ENCODE measurements at regions not wholly inside any gene's neighbourhood (a gene's known extent, or its start where the extent isn't known, plus 50 kb on each side); places are given as distances from the start of the nearest gene placed in this dataset.
"Not testable (repeated sequence)": the region's sequence is repeated elsewhere in the genome, so short reads cannot be mapped to it uniquely, and the experiment has no call there.

DNA sequence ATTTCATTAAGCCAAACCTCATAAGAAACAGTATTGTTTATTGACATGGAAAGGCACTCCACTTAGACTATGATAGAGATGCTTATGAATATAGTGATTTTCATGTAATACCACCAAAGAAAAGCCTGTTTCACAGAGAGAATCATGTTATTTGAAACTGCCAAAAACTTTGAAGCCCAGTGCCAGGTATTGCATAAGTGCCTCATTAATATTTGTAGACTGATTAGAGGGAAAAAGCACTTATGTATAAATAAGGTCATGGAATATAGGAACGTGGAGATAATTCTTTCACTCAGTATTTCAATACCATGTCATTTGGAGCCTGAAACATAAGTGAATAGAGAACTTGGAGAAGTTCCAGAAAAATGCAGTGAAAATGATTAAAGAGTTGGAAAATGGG, 162.6 kb upstream of the CRIM1 start:
- Mint-ChIP-seq H3K36me3 (no peaks in the 10 kb centered on the region), H3K4me3 (no peak overlapping the region), H3K27ac (no peak overlapping the region), H3K4me1 (ENCODE audit: unreplicated experiment) (peaks cover 20% of the 10 kb centered on the region), H3K27me3 (peaks cover 6% of the 10 kb centered on the region), H3K9me3 (no peaks in the 10 kb centered on the region)
- no peak for DNase-seq (ENCODE audit: extremely low spot score, unreplicated experiment)
- TF ChIP-seq, protein P1, sequence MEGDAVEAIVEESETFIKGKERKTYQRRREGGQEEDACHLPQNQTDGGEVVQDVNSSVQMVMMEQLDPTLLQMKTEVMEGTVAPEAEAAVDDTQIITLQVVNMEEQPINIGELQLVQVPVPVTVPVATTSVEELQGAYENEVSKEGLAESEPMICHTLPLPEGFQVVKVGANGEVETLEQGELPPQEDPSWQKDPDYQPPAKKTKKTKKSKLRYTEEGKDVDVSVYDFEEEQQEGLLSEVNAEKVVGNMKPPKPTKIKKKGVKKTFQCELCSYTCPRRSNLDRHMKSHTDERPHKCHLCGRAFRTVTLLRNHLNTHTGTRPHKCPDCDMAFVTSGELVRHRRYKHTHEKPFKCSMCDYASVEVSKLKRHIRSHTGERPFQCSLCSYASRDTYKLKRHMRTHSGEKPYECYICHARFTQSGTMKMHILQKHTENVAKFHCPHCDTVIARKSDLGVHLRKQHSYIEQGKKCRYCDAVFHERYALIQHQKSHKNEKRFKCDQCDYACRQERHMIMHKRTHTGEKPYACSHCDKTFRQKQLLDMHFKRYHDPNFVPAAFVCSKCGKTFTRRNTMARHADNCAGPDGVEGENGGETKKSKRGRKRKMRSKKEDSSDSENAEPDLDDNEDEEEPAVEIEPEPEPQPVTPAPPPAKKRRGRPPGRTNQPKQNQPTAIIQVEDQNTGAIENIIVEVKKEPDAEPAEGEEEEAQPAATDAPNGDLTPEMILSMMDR (conservative IDR thresholded peaks at IDR 0.05) = no peak

DNA sequence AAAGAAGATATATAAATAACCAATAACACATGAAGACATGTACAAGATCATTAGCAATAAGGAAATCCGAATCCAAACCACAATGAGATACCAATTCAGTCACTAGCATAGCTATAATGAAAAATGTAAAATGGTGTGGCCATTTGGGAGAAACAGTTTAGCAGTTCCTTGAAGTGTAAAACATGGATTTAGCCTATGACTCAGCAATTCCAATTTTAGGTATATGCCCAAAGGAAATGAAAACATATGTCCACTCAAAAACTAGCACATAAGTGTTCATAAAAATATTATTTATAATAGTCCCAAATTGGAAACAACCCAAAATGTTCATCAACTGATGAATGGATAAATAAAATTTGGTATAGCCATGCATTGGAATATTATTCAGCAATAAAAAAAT, 165.5 kb upstream of the CRIM1 start:
- Mint-ChIP-seq H3K9me3 (no peaks in the 10 kb centered on the region), H3K27me3 (peaks cover 6% of the 10 kb centered on the region), H3K36me3 (no peaks in the 10 kb centered on the region), H3K4me1 (ENCODE audit: unreplicated experiment) (peaks cover 9% of the 10 kb centered on the region), H3K27ac (no peak overlapping the region), H3K4me3 (no peak overlapping the region)
- DNase-seq (ENCODE audit: extremely low spot score, unreplicated experiment) = no peak
- TF ChIP-seq, protein P1 (conservative IDR thresholded peaks at IDR 0.05) = no peak

DNA sequence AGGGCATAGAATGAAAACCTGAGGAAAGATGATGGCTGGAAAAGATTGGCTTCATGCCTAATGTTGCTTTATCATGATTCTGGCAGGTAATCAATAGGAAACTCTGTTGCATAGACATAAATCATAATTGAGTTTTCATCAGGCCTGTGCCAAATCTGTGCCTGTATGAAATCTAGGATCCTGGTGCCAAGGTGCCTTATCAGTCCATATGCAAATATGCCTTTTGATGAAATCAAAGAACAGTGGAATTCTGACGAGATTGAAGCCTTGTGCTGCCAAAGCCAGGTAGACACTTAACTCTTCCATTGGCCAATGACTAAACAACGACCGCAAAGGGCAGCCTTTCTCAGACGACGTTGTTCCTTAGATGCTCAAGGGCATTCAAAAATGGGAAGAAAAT, 170.0 kb upstream of the CRIM1 start:
- DNase-seq (ENCODE audit: extremely low spot score, unreplicated experiment) = no peak
- H3K4me3 Mint-ChIP-seq = no peak overlapping the region
- H3K4me1 Mint-ChIP-seq (ENCODE audit: unreplicated experiment) = no peaks in the 10 kb centered on the region
- TF ChIP-seq, protein P1 (conservative IDR thresholded peaks at IDR 0.05) = no peak
- no peaks in the 10 kb centered on the region for H3K9me3 Mint-ChIP-seq
- no peaks in the 10 kb centered on the region for H3K36me3 Mint-ChIP-seq
- no peak overlapping the region for H3K27ac Mint-ChIP-seq
- H3K27me3 Mint-ChIP-seq = peaks cover 3% of the 10 kb centered on the region

DNA sequence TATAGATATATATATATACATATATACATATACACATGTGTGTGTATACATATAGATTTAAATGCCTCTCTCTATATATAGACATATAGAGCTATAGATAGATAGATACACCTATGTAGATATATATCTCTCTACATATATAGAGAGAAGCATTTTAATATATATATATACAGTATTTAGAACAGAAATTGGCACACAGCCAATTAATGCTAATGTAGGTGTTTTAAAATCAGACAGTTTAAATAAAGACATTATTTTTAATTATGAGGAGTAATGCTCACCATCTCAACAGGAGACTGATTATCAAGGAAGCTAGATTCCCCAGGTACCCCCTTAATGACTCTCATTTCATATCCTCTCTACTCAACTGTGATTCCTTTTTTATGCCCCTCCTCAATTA, 170.7 kb upstream of the CRIM1 start:
- Mint-ChIP-seq H3K4me3 (no peak overlapping the region), H3K4me1 (ENCODE audit: unreplicated experiment) (no peaks in the 10 kb centered on the region)

DNA sequence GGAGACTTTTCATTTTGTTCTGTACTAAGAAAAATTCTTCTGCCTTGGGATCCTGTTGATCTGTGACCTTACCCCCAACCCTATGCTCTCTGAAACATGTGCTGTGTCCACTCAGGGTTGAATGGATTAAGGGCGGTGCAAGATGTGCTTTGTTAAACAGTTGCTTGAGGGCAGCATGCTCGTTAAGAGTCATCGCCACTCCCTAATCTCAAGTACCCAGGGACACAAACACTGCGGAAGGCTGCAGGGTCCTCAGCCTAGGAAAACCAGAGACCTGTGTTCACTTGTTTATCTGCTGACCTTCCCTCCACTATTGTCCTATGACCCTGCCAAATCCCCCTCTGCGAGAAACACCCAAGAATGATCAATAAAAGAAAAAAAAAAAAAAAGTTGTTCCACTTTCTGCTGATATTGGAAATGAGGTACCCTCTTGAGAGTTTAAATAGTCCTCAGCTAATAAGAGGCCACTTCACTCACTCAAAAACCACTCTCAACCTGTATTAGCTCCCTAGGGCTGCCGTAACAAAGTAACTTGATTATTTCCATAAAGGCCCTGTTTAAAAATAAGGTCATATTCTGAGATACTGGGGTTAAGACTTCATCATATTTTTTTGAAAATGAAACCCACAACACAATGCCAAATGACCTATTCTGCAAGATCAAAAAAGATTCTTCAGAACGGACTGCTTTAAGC, 174.6 kb upstream of the CRIM1 start:
- not testable (repeated sequence) for H3K4me3 Mint-ChIP-seq; H3K4me1 Mint-ChIP-seq (ENCODE audit: unreplicated experiment); DNase-seq (ENCODE audit: extremely low spot score, unreplicated experiment); H3K9me3 Mint-ChIP-seq; H3K27ac Mint-ChIP-seq; H3K27me3 Mint-ChIP-seq; H3K36me3 Mint-ChIP-seq

More for the DNA sequence above, 170.7 kb upstream of the CRIM1 start:
- no peak overlapping the region for H3K27ac Mint-ChIP-seq
- no peaks in the 10 kb centered on the region for H3K9me3 Mint-ChIP-seq
- H3K27me3 Mint-ChIP-seq = peaks cover 2% of the 10 kb centered on the region
- TF ChIP-seq, protein P1 (conservative IDR thresholded peaks at IDR 0.05) = no peak
- no peaks in the 10 kb centered on the region for H3K36me3 Mint-ChIP-seq
- no peak for DNase-seq (ENCODE audit: extremely low spot score, unreplicated experiment)

DNA sequence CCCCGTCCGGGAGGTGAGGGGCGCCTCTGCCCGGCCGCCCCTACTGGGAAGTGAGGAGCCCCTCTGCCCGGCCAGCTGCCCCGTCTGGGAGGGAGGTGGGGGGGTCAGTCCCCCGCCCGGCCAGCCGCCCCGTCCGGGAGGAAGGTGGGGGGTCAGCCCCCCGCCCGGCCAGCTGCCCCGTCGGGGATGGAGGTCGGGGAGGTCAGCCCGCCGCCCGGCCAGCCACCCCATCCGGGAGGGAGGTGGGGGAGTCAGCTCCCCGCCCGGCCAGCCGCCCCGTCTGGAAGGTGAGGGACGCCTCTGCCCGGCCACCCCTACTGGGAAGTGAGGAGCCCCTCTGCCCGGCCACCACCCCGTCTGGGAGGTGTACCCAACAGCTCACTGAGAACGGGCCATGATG, 175.3 kb upstream of the CRIM1 start:
- not testable (repeated sequence) for DNase-seq (ENCODE audit: extremely low spot score, unreplicated experiment); H3K4me3 Mint-ChIP-seq; H3K27me3 Mint-ChIP-seq; H3K36me3 Mint-ChIP-seq; H3K27ac Mint-ChIP-seq; H3K9me3 Mint-ChIP-seq; H3K4me1 Mint-ChIP-seq (ENCODE audit: unreplicated experiment)

DNA sequence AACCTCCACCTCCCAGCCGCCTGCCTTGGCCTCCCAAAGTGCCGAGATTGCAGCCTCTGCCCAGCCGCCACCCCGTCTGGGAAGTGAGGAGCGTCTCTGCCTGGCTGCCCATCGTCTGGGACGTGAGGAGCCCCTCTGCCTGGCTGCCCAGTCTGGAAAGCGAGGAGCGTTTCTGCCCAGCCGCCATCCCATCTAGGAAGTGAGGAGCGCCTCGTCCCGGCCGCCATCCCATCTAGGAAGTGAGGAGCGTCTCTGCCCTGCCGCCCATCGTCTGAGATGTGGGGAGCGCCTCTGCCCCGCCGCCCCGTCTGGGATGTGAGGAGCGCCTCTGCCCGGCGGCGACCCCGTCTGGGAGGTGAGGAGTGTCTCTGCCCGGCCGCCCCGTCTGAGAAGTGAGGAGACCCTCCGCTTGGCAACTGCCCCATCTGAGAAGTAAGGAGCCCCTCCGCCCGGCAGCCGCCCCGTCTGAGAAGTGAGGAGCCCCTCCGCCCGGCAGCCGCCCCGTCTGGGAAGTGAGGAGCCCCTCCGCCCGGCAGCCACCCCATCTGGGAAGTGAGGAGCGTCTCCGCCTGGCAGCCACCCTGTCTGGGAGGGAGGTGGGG, 175.8 kb upstream of the CRIM1 start:
- not testable (repeated sequence) for H3K36me3 Mint-ChIP-seq; H3K27ac Mint-ChIP-seq; DNase-seq (ENCODE audit: extremely low spot score, unreplicated experiment); H3K9me3 Mint-ChIP-seq; H3K4me1 Mint-ChIP-seq (ENCODE audit: unreplicated experiment); H3K4me3 Mint-ChIP-seq; H3K27me3 Mint-ChIP-seq
